WTC11 (cell line): ENCODE measurements at regions not wholly inside any gene's neighbourhood (a gene's known extent, or its start where the extent isn't known, plus 50 kb on each side); places are given as distances from the start of the nearest gene placed in this dataset.

Source experiments
- ATAC-seq: fragments of 200-7000 bp; cut with Tn5 transposase; 2 replicates; pipeline ENCODE4 v1.10.0; 2021; ENCODE audit warnings: mild to moderate bottlenecking, moderate library complexity
- CTCF ChIA-PET: fragments of 300-600 bp; sonication (Branson Sonifier 250); formaldehyde crosslinking; loops from one replicate; lab custom pipeline; 2021; ENCODE audit warnings: antibody characterized with exemption; lab: Charles Lee
- POLR2A ChIA-PET: fragments of 350-600 bp; sonication (Branson Sonifier 250); formaldehyde crosslinking; loops from one replicate; lab custom pipeline; 2021; ENCODE audit warnings: antibody characterized with exemption; lab: Charles Lee
- DNase-seq: peaks from one replicate; pipeline ENCODE4 v3.0.0; 2021; ENCODE audit warnings: low spot score
- H3K27ac Mint-ChIP-seq: 2 replicates; pipeline ENCODE4 v1.8.0; 2021; ENCODE audit warnings: mixed read lengths
- H3K27me3 Mint-ChIP-seq: 2 replicates; pipeline ENCODE4 v1.8.0; 2021; ENCODE audit warnings: low read depth, mild to moderate bottlenecking, moderate library complexity, mixed read lengths
- H3K36me3 Mint-ChIP-seq: 2 replicates; pipeline ENCODE4 v1.8.0; 2021; ENCODE audit warnings: mixed read lengths
- H3K4me1 Mint-ChIP-seq: 2 replicates; pipeline ENCODE4 v1.8.0; 2022; ENCODE audit warnings: mixed read lengths
- H3K4me3 Mint-ChIP-seq: 2 replicates; pipeline ENCODE4 v1.8.0; 2021; ENCODE audit warnings: mild to moderate bottlenecking, moderate library complexity, mixed read lengths
- H3K9me3 Mint-ChIP-seq: 2 replicates; pipeline ENCODE4 v1.8.0; 2021; ENCODE audit warnings: mixed read lengths
- ARID4B ChIP-seq: sonication (generic); formaldehyde crosslinking; IDR thresholded peaks from 2 replicates; pipeline ENCODE4 v1.8.0; 2023; ENCODE audit warnings: missing genetic modification reagents, mild to moderate bottlenecking, borderline replicate concordance
- CREM ChIP-seq: sonication (generic); formaldehyde crosslinking; IDR thresholded peaks from 2 replicates; pipeline ENCODE4 v1.8.1; 2022; ENCODE audit warnings: mild to moderate bottlenecking, missing genetic modification reagents, moderate library complexity
- E2F1 ChIP-seq: sonication (generic); formaldehyde crosslinking; IDR thresholded peaks from 2 replicates; pipeline ENCODE4 v1.8.0; 2022; ENCODE audit warnings: mild to moderate bottlenecking, missing genetic modification reagents
- E2F5 ChIP-seq: sonication (generic); formaldehyde crosslinking; IDR thresholded peaks from 2 replicates; pipeline ENCODE4 v1.8.1; 2022; ENCODE audit warnings: mild to moderate bottlenecking, moderate library complexity, missing genetic modification reagents
- ERG ChIP-seq: fragments of 250-450 bp; sonication (Bioruptor Pico); IDR thresholded peaks from 2 replicates; pipeline ENCODE4 v1.8.0; 2021; ENCODE audit warnings: mild to moderate bottlenecking
- FOXJ3 ChIP-seq: sonication (generic); formaldehyde crosslinking; IDR thresholded peaks from 2 replicates; pipeline ENCODE4 v1.9.0; 2021; ENCODE audit warnings: missing genetic modification reagents, mild to moderate bottlenecking, borderline replicate concordance
- FOXK1 ChIP-seq: sonication (generic); formaldehyde crosslinking; IDR thresholded peaks from 2 replicates; pipeline ENCODE4 v1.8.0; 2022; ENCODE audit warnings: mild to moderate bottlenecking, moderate library complexity, missing genetic modification reagents
- JUN ChIP-seq: sonication (generic); formaldehyde crosslinking; IDR thresholded peaks from 2 replicates; pipeline ENCODE4 v1.8.0; 2023; ENCODE audit warnings: mild to moderate bottlenecking, missing genetic modification reagents
- NFYB ChIP-seq: sonication (generic); formaldehyde crosslinking; conservative IDR thresholded peaks from 2 replicates; pipeline ENCODE4 v1.8.0; 2022; ENCODE audit warnings: low read depth, missing genetic modification reagents
- NR2C2 ChIP-seq: sonication (generic); formaldehyde crosslinking; IDR thresholded peaks from 2 replicates; pipeline ENCODE4 v1.8.0; 2022; ENCODE audit warnings: mild to moderate bottlenecking, missing genetic modification reagents
- PRDM15 ChIP-seq: sonication (generic); formaldehyde crosslinking; IDR thresholded peaks from 2 replicates; pipeline ENCODE4 v1.8.0; 2022; ENCODE audit warnings: missing genetic modification reagents
- RORB ChIP-seq: fragments of 250-450 bp; sonication (Bioruptor Pico); IDR thresholded peaks from 2 replicates; pipeline ENCODE4 v1.9.0; 2021; ENCODE audit warnings: mild to moderate bottlenecking
- SMAD3 ChIP-seq: sonication (generic); formaldehyde crosslinking; IDR thresholded peaks from 2 replicates; pipeline ENCODE4 v1.8.0; 2022; ENCODE audit warnings: missing genetic modification reagents, mild to moderate bottlenecking, borderline replicate concordance
- SMAD4 ChIP-seq: sonication (generic); formaldehyde crosslinking; IDR thresholded peaks from 2 replicates; pipeline ENCODE4 v1.8.0; 2022; ENCODE audit warnings: mild to moderate bottlenecking, missing genetic modification reagents
- ZMAT4 ChIP-seq: fragments of 250-450 bp; sonication (Bioruptor Pico); IDR thresholded peaks from 2 replicates; pipeline ENCODE4 v1.9.0; 2021; ENCODE audit warnings: mild to moderate bottlenecking
- ZNF219 ChIP-seq: sonication (generic); formaldehyde crosslinking; IDR thresholded peaks from 2 replicates; pipeline ENCODE4 v1.8.0; 2023; ENCODE audit warnings: missing genetic modification reagents, mild to moderate bottlenecking, borderline replicate concordance
- ZNF281 ChIP-seq: sonication (generic); formaldehyde crosslinking; IDR thresholded peaks from 2 replicates; pipeline ENCODE4 v1.8.0; 2023; ENCODE audit warnings: mild to moderate bottlenecking, missing genetic modification reagents
- TF ChIP-seq, protein P1 (sequence below): fragments of 200-600 bp; IDR thresholded peaks from 2 replicates; pipeline ENCODE4 v1.8.0; 2022; ENCODE audit warnings: antibody characterized with exemption

GRCh38 chr1:218527737-218528136 lies 182.6 kb downstream of the TGFB2 start (continued):
- TF ChIP-seq ZNF281 (CRISPR knock-in tag) (no peak), FOXK1 (CRISPR knock-in tag) (no peak), ARID4B (CRISPR knock-in tag) (no peak), SMAD4 (CRISPR knock-in tag) (no peak), ZMAT4 (no peak), ZNF219 (no peak), RORB (CRISPR knock-in tag) (no peak), FOXJ3 (no peak), NFYB (CRISPR knock-in tag) (no peak)

DNA sequence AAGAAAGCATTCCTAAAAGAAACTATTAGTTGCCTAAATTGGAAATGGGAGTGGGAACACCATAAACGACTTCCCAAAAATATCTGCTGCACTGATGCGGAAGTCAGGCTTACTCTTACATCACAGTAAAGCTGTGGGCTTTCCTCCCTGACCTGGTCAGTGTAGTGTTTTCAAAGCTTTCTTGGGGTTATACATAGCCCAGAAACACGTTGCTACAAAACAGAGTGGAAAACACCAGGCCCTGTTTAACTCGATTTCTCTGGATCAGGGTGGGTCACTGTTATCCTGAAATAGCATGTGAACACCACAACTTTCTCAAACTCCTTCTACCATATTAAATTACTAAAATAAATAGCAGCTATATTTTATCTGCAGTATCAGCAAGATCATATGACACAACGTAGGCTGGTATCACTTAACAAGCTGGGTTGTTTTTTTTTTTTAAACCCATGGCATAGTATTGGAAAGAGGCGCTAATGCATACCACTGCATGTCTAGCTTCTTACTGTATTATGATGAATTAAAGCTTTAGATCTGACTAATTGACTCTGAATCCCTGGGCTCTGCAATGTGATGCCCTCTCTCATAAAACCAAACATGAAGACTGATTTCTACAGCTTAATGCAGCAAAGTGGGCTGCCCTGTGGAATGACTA lies 184.6 kb downstream of the TGFB2 start:
- H3K27me3 Mint-ChIP-seq = no peaks in the 10 kb centered on the region; the same call in 1 of the 2 replicates
- POLR2A ChIA-PET = no interaction called here
- ATAC-seq (no peak), DNase-seq (no peak)
- H3K4me1 Mint-ChIP-seq = 0 out of 2 replicates have a peak, but pooled peaks cover 6% of the 10 kb centered on the region
- H3K36me3 Mint-ChIP-seq = no peaks in the 10 kb centered on the region
- peaks cover 4% of the 10 kb centered on the region for H3K9me3 Mint-ChIP-seq
- CTCF ChIA-PET = no interaction called here
- no peak overlapping the region for H3K4me3 Mint-ChIP-seq
- no peak overlapping the region; the same call in 1 of the 2 replicates for H3K27ac Mint-ChIP-seq
- TF ChIP-seq PRDM15 (CRISPR knock-in tag) (no peak), SMAD3 (CRISPR knock-in tag) (no peak), RORB (CRISPR knock-in tag) (no peak), ZMAT4 (no peak), E2F5 (no peak), JUN (CRISPR knock-in tag) (no peak), ERG (no peak), CREM (CRISPR knock-in tag) (no peak), NR2C2 (CRISPR knock-in tag) (no peak), E2F1 (no peak)
- TF ChIP-seq, protein P1, sequence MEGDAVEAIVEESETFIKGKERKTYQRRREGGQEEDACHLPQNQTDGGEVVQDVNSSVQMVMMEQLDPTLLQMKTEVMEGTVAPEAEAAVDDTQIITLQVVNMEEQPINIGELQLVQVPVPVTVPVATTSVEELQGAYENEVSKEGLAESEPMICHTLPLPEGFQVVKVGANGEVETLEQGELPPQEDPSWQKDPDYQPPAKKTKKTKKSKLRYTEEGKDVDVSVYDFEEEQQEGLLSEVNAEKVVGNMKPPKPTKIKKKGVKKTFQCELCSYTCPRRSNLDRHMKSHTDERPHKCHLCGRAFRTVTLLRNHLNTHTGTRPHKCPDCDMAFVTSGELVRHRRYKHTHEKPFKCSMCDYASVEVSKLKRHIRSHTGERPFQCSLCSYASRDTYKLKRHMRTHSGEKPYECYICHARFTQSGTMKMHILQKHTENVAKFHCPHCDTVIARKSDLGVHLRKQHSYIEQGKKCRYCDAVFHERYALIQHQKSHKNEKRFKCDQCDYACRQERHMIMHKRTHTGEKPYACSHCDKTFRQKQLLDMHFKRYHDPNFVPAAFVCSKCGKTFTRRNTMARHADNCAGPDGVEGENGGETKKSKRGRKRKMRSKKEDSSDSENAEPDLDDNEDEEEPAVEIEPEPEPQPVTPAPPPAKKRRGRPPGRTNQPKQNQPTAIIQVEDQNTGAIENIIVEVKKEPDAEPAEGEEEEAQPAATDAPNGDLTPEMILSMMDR = no peak
